Smooth muscle cell (in vitro differentiated cells): ENCODE measurements at regions not wholly inside any gene's neighbourhood (a gene's known extent, or its start where the extent isn't known, plus 50 kb on each side); places are given as distances from the start of the nearest gene placed in this dataset.

Source experiments
- DNase-seq: peaks from one replicate; lab custom pipeline; 2025; ENCODE audit not compliant: unreplicated experiment; lab: John Stamatoyannopoulos, UW
- H2AFZ ChIP-seq: fragments of 200-600 bp; sonication (generic); 2 replicates; pipeline ENCODE4 v1.6.0; 2016; ENCODE audit warnings: antibody characterized with exemption, low read depth, mild to moderate bottlenecking
- H3F3A ChIP-seq: fragments of 200-600 bp; sonication (generic); 2 replicates; pipeline ENCODE4 v1.6.0; 2017; ENCODE audit warnings: antibody characterized with exemption, low read depth
- H3K27ac ChIP-seq: fragments of 200-600 bp; sonication (generic); 2 replicates; pipeline ENCODE4 v1.5.1; 2016; ENCODE audit warnings: low read depth, mild to moderate bottlenecking
- H3K27me3 ChIP-seq: fragments of 200-600 bp; sonication (generic); 2 replicates; pipeline ENCODE4 v1.6.1; 2016; ENCODE audit warnings: low read depth, mild to moderate bottlenecking
- H3K36me3 ChIP-seq: fragments of 200-600 bp; sonication (generic); 2 replicates; pipeline ENCODE4 v1.5.1; 2016; ENCODE audit warnings: low read depth
- H3K4me1 ChIP-seq: fragments of 200-600 bp; sonication (generic); 2 replicates; pipeline ENCODE4 v1.5.1; 2016; ENCODE audit warnings: low read depth
- H3K4me2 ChIP-seq: fragments of 200-600 bp; sonication (generic); 2 replicates; pipeline ENCODE4 v1.6.0; 2016; ENCODE audit warnings: mild to moderate bottlenecking
- H3K4me3 ChIP-seq: fragments of 200-600 bp; sonication (generic); 2 replicates; pipeline ENCODE4 v1.5.1; 2016; ENCODE audit warnings: mild to moderate bottlenecking
- H3K79me2 ChIP-seq: fragments of 200-600 bp; sonication (generic); 2 replicates; pipeline ENCODE4 v1.6.0; 2016; ENCODE audit warnings: low read depth, mild to moderate bottlenecking
- H3K9ac ChIP-seq: fragments of 200-600 bp; sonication (generic); 2 replicates; pipeline ENCODE4 v1.6.0; 2016; ENCODE audit warnings: low read depth
- H3K9me3 ChIP-seq: fragments of 200-600 bp; sonication (generic); replicated peaks from 2 replicates; pipeline ENCODE4 v1.5.1; 2016; ENCODE audit warnings: low read depth
- H4K20me1 ChIP-seq: fragments of 200-600 bp; sonication (generic); 2 replicates; pipeline ENCODE4 v1.6.0; 2016; ENCODE audit warnings: low read depth
- WGBS: methylation state at CpG from one replicate; pipeline ENCODE4 v1.1.7; 2016; ENCODE audit warnings: low lambda C conversion rate; 5-methylcytosine and 5-hydroxymethylcytosine counted together
- TF ChIP-seq, protein P1 (sequence below): fragments of 200-600 bp; sonication (generic); IDR thresholded peaks from 2 replicates; pipeline ENCODE4 v1.5.1; 2017; ENCODE audit warnings: borderline replicate concordance, mild to moderate bottlenecking, antibody characterized with exemption; ENCODE audit not compliant: insufficient read depth, poor library complexity, severe bottlenecking

DNA sequence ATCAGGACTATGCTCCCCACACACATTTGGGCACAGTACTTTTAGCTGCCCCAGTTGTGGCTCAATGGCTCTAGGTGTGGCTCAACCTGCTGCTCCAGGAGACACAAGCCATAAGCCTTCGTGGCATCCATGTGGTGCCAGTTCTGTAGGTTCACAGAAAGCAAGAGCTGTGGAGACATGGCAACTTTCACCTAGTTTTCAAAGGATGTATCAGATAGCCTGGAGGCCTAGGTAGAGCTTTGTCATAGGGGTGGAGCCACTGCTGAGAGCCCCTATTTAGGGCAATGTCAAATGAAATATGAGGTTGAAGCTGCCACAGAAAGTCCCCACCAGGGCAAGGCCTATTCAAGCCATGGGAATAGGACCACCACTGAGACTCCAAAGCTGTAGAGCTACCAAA is 210.5 kb downstream of the LMO4 start:
- no peak for DNase-seq
- Histone ChIP-seq H4K20me1 (no peaks in the 10 kb centered on the region), H3K9me3 (peaks cover 8% of the 10 kb centered on the region), H3K79me2 (no peaks in the 10 kb centered on the region), H3K4me2 (no peak overlapping the region), H3K27me3 (no peaks in the 10 kb centered on the region), H3F3A (no peaks in the 10 kb centered on the region), H3K4me1 (no peaks in the 10 kb centered on the region), H3K27ac (no peak overlapping the region), H3K36me3 (no peaks in the 10 kb centered on the region), H2AFZ (no peak overlapping the region), H3K4me3 (no peak overlapping the region), H3K9ac (no peak overlapping the region)
- TF ChIP-seq, protein P1, sequence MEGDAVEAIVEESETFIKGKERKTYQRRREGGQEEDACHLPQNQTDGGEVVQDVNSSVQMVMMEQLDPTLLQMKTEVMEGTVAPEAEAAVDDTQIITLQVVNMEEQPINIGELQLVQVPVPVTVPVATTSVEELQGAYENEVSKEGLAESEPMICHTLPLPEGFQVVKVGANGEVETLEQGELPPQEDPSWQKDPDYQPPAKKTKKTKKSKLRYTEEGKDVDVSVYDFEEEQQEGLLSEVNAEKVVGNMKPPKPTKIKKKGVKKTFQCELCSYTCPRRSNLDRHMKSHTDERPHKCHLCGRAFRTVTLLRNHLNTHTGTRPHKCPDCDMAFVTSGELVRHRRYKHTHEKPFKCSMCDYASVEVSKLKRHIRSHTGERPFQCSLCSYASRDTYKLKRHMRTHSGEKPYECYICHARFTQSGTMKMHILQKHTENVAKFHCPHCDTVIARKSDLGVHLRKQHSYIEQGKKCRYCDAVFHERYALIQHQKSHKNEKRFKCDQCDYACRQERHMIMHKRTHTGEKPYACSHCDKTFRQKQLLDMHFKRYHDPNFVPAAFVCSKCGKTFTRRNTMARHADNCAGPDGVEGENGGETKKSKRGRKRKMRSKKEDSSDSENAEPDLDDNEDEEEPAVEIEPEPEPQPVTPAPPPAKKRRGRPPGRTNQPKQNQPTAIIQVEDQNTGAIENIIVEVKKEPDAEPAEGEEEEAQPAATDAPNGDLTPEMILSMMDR = no peak
- 95% methylated on average over 1 of the region's 1 CpG for WGBS

DNA sequence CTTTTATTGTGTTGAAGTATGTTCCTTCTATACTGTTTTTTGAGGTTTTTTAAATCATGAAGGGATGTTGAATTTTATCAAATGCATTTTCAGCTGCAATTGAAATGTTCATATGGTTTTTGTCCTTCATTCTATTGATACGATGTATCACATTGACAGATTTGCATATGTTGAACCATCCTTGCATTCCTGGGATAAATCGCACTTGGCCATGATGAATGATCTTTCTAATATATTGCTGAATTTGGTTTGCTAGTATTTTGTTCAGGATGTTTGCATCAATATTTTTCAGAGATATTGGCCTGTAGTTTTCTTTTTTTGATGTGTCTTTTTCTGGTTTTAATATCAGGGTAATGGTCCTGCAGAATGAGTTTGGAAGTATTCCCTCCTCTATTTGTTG is 214.0 kb downstream of the LMO4 start:
- DNase-seq = no peak
- H3K4me1 ChIP-seq = no peaks in the 10 kb centered on the region
- 95% methylated on average over 2 of the region's 2 CpGs for WGBS
- H3K4me2 ChIP-seq = no peak overlapping the region
- no peak overlapping the region for H3K9ac ChIP-seq
- H4K20me1 ChIP-seq = no peaks in the 10 kb centered on the region
- peaks cover 8% of the 10 kb centered on the region for H3K9me3 ChIP-seq
- no peak overlapping the region for H3K4me3 ChIP-seq
- no peaks in the 10 kb centered on the region for H3K79me2 ChIP-seq
- TF ChIP-seq, protein P1 = no peak
- no peaks in the 10 kb centered on the region for H3K36me3 ChIP-seq
- no peak overlapping the region for H2AFZ ChIP-seq
- H3F3A ChIP-seq = no peaks in the 10 kb centered on the region
- H3K27me3 ChIP-seq = no peaks in the 10 kb centered on the region
- H3K27ac ChIP-seq = no peak overlapping the region

DNA sequence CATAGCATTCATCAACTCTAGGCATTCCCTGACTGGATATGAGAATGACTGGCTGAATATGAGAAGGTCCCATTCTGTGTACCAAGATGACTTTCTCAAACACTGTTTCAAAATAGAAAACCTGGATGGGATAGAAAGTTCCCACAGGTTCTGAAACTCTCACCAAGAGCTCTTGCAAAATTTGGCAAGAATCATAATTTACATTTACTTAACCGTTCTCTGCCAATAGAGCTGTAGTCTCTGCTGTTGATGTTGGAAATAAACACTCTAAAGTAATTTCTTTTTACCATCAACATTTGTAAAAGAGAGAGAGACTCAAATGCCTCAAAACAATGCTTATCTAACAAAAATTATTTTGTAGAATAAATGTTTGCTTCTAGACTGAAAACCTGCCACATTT is 221.1 kb downstream of the LMO4 start:
- no peak overlapping the region for H3K27ac ChIP-seq
- TF ChIP-seq, protein P1 = no peak
- H3K79me2 ChIP-seq = no peaks in the 10 kb centered on the region
- H4K20me1 ChIP-seq = no peaks in the 10 kb centered on the region
- H3K4me1 ChIP-seq = no peaks in the 10 kb centered on the region
- no peak overlapping the region for H3K9ac ChIP-seq
- WGBS = 93% methylated on average over 1 of the region's 1 CpG
- no peaks in the 10 kb centered on the region for H3K9me3 ChIP-seq
- H3K27me3 ChIP-seq = no peaks in the 10 kb centered on the region
- no peaks in the 10 kb centered on the region for H3F3A ChIP-seq
- H3K4me2 ChIP-seq = no peak overlapping the region
- no peak for DNase-seq
- H3K4me3 ChIP-seq = no peak overlapping the region
- no peak overlapping the region for H2AFZ ChIP-seq
- no peaks in the 10 kb centered on the region for H3K36me3 ChIP-seq

DNA sequence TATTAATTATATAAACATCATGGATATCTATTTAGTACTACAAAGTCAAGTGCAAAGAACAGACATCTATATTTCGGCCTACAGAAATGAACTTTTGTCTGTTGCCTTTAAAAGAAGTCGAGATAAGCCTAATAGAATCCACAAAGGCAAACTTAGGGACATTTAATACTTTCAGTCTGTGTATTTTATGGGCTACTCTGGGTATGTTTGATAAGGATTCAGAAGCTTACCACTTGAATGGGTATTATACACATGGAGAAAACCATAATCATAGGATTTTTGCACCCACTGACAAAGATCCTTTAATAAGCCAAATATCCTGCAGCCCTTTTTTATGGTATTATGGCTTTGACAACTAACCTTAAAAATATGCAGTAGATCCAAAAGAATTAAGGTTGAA is 224.8 kb downstream of the LMO4 start:
- TF ChIP-seq, protein P1 = no peak
- 49% methylated on average over 2 of the region's 2 CpGs for WGBS

More for the DNA sequence above, 224.8 kb downstream of the LMO4 start:
- Histone ChIP-seq H3K4me2 (peak overlapping the region; percentile 38), H3K27me3 (no peaks in the 10 kb centered on the region), H3K4me3 (no peak overlapping the region), H3F3A (no peaks in the 10 kb centered on the region), H3K36me3 (no peaks in the 10 kb centered on the region), H3K4me1 (no peaks in the 10 kb centered on the region), H3K27ac (no peak overlapping the region), H4K20me1 (no peaks in the 10 kb centered on the region), H3K9ac (no peak overlapping the region), H3K79me2 (no peaks in the 10 kb centered on the region), H3K9me3 (no peaks in the 10 kb centered on the region), H2AFZ (no peak overlapping the region)
- DNase-seq = no peak
